HEK293 (cell line): ENCODE measurements at regions not wholly inside any gene's neighbourhood (a gene's known extent, or its start where the extent isn't known, plus 50 kb on each side); places are given as distances from the start of the nearest gene placed in this dataset.

ENCODE experiments used
- CTCF ChIA-PET: fragments of 350-600 bp; formaldehyde crosslinking; extraction: SDS; loops from one replicate; lab custom pipeline; 2021; ENCODE audit warnings: antibody characterized with exemption; lab: Yijun Ruan, JAX
- POLR2A ChIA-PET: fragments of 300-600 bp; formaldehyde crosslinking; extraction: SDS; loops from one replicate; lab custom pipeline; 2020; ENCODE audit warnings: antibody characterized with exemption, inconsistent platforms; lab: Yijun Ruan, JAX
- H3K27ac ChIP-seq: fragments of 200-500 bp; sonication (Bioruptor generic); 2 replicates; pipeline ENCODE4 v1.5.1; 2014; ENCODE audit warnings: low read depth, low read length, control low read depth, inconsistent platforms; ENCODE audit errors: extremely low read depth
- H3K36me3 ChIP-seq, 2 experiments: fragments of 200-500 bp in 1 of 2; sonication (Bioruptor generic) in 1 of 2; 1 replicate in 1 of 2; 2 replicates in 1 of 2; pipeline ENCODE4 v1.5.1; 2014 to 2017; ENCODE audit warnings: inconsistent platforms in 2 of 2, low read length in 2 of 2; ENCODE audit not compliant: control insufficient read depth in 2 of 2, insufficient read depth in 1 of 2
- H3K4me1 ChIP-seq: fragments of 200-500 bp; sonication (Bioruptor generic); 2 replicates; pipeline ENCODE4 v1.5.1; 2014; ENCODE audit warnings: mild to moderate bottlenecking, low read length, inconsistent platforms; ENCODE audit not compliant: control insufficient read depth, insufficient read depth
- H3K4me3 ChIP-seq: 2 replicates; pipeline ENCODE4 v1.5.1; 2011; ENCODE audit warnings: low read depth, mild to moderate bottlenecking, control low read depth, low read length, moderate library complexity
- H3K9me3 ChIP-seq: fragments of 200-500 bp; sonication (Bioruptor generic); 2 replicates; pipeline ENCODE4 v1.5.1; 2014; ENCODE audit warnings: low read depth, low read length, inconsistent platforms; ENCODE audit not compliant: control insufficient read depth, insufficient read depth
- BCL11B ChIP-seq: fragments of 450-650 bp; formaldehyde crosslinking; IDR thresholded peaks from 2 replicates; pipeline ENCODE4 v1.5.1; 2016; ENCODE audit warnings: low read depth, missing biosample characterization, missing genetic modification characterization
- GLI2 ChIP-seq: fragments of 450-650 bp; formaldehyde crosslinking; IDR thresholded peaks from 2 replicates; pipeline ENCODE4; 2017; ENCODE audit warnings: missing biosample characterization, missing genetic modification characterization, low read depth, borderline replicate concordance
- HOXC10 ChIP-seq: sonication (generic); formaldehyde crosslinking; IDR thresholded peaks from 2 replicates; pipeline ENCODE4 v1.8.1; 2023; ENCODE audit warnings: mild to moderate bottlenecking, missing genetic modification reagents
- ZFP3 ChIP-seq: fragments of 450-650 bp; formaldehyde crosslinking; IDR thresholded peaks from 2 replicates; pipeline ENCODE4 v1.5.1; 2016; ENCODE audit warnings: low read depth, missing biosample characterization, missing genetic modification characterization
- ZFP41 ChIP-seq: fragments of 450-650 bp; formaldehyde crosslinking; IDR thresholded peaks from 2 replicates; pipeline ENCODE4 v1.5.1; 2016; ENCODE audit warnings: missing biosample characterization, missing genetic modification characterization, borderline replicate concordance
- ZNF114 ChIP-seq: fragments of 450-650 bp; formaldehyde crosslinking; IDR thresholded peaks from 2 replicates; pipeline ENCODE4 v1.5.0; 2017; ENCODE audit warnings: missing biosample characterization, missing genetic modification characterization
- ZNF138 ChIP-seq: fragments of 450-650 bp; formaldehyde crosslinking; IDR thresholded peaks from 2 replicates; pipeline ENCODE4 v1.5.1; 2016; ENCODE audit warnings: missing biosample characterization, missing genetic modification characterization, borderline replicate concordance
- ZNF175 ChIP-seq: fragments of 450-650 bp; formaldehyde crosslinking; IDR thresholded peaks from 2 replicates; pipeline ENCODE4 v1.5.1; 2016; ENCODE audit warnings: missing biosample characterization, missing genetic modification characterization
- ZNF394 ChIP-seq: fragments of 450-650 bp; formaldehyde crosslinking; IDR thresholded peaks from 2 replicates; pipeline ENCODE4 v1.5.1; 2016; ENCODE audit warnings: missing biosample characterization, missing genetic modification characterization, mild to moderate bottlenecking, moderate library complexity, borderline replicate concordance
- ZNF514 ChIP-seq: fragments of 450-650 bp; formaldehyde crosslinking; IDR thresholded peaks from 2 replicates; pipeline ENCODE4 v1.5.1; 2016; ENCODE audit warnings: missing biosample characterization, missing genetic modification characterization
- ZNF530 ChIP-seq: fragments of 450-650 bp; formaldehyde crosslinking; IDR thresholded peaks from 2 replicates; pipeline ENCODE4 v1.5.1; 2016; ENCODE audit warnings: low read depth, missing biosample characterization, missing genetic modification characterization
- ZNF585B ChIP-seq: fragments of 450-650 bp; formaldehyde crosslinking; IDR thresholded peaks from 2 replicates; pipeline ENCODE4 v1.5.1; 2016; ENCODE audit warnings: missing biosample characterization, missing genetic modification characterization
- ZNF610 ChIP-seq: fragments of 450-650 bp; formaldehyde crosslinking; IDR thresholded peaks from 2 replicates; pipeline ENCODE4 v1.5.1; 2016; ENCODE audit warnings: missing biosample characterization, missing genetic modification characterization, borderline replicate concordance
- TF ChIP-seq, protein P1 (sequence below): fragments of 450-650 bp; formaldehyde crosslinking; IDR thresholded peaks from 2 replicates; pipeline ENCODE4 v1.5.1; 2016; ENCODE audit warnings: missing biosample characterization, missing genetic modification characterization
- TF ChIP-seq, protein P2 (sequence below): fragments of 450-650 bp; formaldehyde crosslinking; IDR thresholded peaks from 2 replicates; pipeline ENCODE4 v1.5.1; 2016; ENCODE audit warnings: missing biosample characterization, missing genetic modification characterization
- TF ChIP-seq, protein P3 (sequence below): fragments of 450-650 bp; formaldehyde crosslinking; IDR thresholded peaks from 2 replicates; pipeline ENCODE4 v1.5.1; 2017; ENCODE audit warnings: missing biosample characterization, missing genetic modification characterization
- TF ChIP-seq, protein P4 (sequence below): fragments of 450-650 bp; formaldehyde crosslinking; IDR thresholded peaks from 2 replicates; pipeline ENCODE4 v1.5.1; 2016; ENCODE audit warnings: missing biosample characterization, missing genetic modification characterization
- TF ChIP-seq, protein P5 (sequence below): fragments of 450-650 bp; formaldehyde crosslinking; IDR thresholded peaks from 2 replicates; pipeline ENCODE4; 2016; ENCODE audit warnings: missing biosample characterization, missing genetic modification characterization
- TF ChIP-seq, protein P6 (sequence below): fragments of 450-650 bp; formaldehyde crosslinking; IDR thresholded peaks from 2 replicates; pipeline ENCODE4 v1.5.1; 2016; ENCODE audit warnings: missing biosample characterization, missing genetic modification characterization

DNA sequence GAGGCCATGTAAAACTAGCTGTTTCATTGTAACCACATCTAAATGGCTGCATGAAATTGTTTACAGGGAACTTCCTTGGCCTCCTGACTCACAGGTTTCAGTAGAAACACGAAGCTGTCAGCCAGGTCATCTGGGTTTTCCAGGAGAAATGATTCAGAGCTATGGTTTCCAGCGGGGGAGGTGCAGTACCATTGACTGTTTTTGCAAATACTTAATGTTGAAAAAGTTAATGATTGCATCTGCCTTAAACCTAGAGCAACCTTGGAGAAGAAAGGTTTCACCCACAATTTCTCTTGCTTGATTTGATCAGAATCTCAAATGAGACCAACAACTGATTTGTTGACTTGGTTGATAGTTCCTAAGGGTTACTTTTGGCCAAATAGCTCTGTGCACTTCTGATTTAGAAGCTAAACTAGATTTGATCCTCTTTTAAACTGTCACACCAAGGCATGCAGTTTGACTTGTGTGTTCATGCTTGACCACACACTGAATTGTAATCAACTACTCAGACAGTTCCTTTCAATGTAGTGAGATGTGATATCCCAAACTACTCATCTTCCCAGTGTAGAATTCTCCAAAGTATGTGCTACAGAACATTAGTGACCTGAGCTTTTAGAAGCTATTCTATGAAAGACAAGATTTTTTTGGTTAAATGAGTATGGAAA lies 193.5 kb upstream of the CHST9 start:
- Histone ChIP-seq H3K27ac (no peak overlapping the region), H3K36me3 (no peaks in the 10 kb centered on the region), H3K4me1 (no peaks in the 10 kb centered on the region), H3K4me3 (no peak overlapping the region), H3K9me3 (no peaks in the 10 kb centered on the region)
- ChIA-PET POLR2A (no interaction called here), CTCF (interaction anchor here (0.7 to 1.7 kb wide), 3 partner anchors 8 to 221 kb away, joined by 3 to 5 read pairs (median 4); no protein-coding TSS in a partner anchor)
- TF ChIP-seq ZNF610 (tag by site-specific recombination) (no peak), ZNF175 (tag by site-specific recombination) (no peak), ZNF585B (no peak), ZNF138 (tag by site-specific recombination) (no peak), HOXC10 (CRISPR knock-in tag) (no peak), ZNF114 (tag by site-specific recombination) (no peak), BCL11B (tag by site-specific recombination) (no peak)
- TF ChIP-seq, protein P1, sequence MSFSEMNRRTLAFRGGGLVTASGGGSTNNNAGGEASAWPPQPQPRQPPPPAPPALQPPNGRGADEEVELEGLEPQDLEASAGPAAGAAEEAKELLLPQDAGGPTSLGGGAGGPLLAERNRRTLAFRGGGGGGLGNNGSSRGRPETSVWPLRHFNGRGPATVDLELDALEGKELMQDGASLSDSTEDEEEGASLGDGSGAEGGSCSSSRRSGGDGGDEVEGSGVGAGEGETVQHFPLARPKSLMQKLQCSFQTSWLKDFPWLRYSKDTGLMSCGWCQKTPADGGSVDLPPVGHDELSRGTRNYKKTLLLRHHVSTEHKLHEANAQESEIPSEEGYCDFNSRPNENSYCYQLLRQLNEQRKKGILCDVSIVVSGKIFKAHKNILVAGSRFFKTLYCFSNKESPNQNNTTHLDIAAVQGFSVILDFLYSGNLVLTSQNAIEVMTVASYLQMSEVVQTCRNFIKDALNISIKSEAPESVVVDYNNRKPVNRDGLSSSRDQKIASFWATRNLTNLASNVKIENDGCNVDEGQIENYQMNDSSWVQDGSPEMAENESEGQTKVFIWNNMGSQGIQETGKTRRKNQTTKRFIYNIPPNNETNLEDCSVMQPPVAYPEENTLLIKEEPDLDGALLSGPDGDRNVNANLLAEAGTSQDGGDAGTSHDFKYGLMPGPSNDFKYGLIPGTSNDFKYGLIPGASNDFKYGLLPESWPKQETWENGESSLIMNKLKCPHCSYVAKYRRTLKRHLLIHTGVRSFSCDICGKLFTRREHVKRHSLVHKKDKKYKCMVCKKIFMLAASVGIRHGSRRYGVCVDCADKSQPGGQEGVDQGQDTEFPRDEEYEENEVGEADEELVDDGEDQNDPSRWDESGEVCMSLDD (tag by site-specific recombination): no peak
- TF ChIP-seq, protein P2, sequence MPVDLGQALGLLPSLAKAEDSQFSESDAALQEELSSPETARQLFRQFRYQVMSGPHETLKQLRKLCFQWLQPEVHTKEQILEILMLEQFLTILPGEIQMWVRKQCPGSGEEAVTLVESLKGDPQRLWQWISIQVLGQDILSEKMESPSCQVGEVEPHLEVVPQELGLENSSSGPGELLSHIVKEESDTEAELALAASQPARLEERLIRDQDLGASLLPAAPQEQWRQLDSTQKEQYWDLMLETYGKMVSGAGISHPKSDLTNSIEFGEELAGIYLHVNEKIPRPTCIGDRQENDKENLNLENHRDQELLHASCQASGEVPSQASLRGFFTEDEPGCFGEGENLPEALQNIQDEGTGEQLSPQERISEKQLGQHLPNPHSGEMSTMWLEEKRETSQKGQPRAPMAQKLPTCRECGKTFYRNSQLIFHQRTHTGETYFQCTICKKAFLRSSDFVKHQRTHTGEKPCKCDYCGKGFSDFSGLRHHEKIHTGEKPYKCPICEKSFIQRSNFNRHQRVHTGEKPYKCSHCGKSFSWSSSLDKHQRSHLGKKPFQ (tag by site-specific recombination): no peak
- TF ChIP-seq, protein P3, sequence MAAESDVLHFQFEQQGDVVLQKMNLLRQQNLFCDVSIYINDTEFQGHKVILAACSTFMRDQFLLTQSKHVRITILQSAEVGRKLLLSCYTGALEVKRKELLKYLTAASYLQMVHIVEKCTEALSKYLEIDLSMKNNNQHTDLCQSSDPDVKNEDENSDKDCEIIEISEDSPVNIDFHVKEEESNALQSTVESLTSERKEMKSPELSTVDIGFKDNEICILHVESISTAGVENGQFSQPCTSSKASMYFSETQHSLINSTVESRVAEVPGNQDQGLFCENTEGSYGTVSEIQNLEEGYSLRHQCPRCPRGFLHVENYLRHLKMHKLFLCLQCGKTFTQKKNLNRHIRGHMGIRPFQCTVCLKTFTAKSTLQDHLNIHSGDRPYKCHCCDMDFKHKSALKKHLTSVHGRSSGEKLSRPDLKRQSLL: no peak

DNA sequence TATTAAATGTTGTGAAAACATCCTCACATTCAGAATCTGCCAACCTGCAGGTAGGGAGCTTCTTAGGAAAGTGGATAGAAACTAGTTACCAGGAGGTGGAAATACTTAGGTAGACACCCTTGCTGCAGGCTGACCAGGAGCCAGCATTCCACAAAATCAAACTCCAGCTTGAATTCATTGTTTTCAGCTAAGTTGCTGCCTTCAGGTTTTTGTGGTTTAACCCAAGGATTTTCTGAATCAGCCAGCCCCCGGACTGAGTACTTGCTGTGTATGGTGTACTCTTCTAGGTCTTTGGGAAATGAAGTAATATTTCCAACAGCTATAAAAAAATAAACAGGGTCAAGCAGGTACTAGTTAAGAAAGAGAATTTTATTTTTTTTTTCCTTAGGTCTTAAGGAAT lies 192.1 kb upstream of the CHST9 start:
- H3K27ac ChIP-seq: no peak overlapping the region
- ChIA-PET CTCF (interaction anchor here (1.3 kb wide), 1 partner anchor 12 kb away, joined by 5 read pairs; no protein-coding TSS in a partner anchor), POLR2A (no interaction called here)
- TF ChIP-seq BCL11B (tag by site-specific recombination) (no peak), ZFP41 (tag by site-specific recombination) (no peak), ZNF394 (tag by site-specific recombination) (no peak), GLI2 (tag by site-specific recombination) (no peak), ZNF530 (tag by site-specific recombination) (no peak), ZFP3 (tag by site-specific recombination) (no peak), ZNF514 (no peak)
- TF ChIP-seq, protein P4, sequence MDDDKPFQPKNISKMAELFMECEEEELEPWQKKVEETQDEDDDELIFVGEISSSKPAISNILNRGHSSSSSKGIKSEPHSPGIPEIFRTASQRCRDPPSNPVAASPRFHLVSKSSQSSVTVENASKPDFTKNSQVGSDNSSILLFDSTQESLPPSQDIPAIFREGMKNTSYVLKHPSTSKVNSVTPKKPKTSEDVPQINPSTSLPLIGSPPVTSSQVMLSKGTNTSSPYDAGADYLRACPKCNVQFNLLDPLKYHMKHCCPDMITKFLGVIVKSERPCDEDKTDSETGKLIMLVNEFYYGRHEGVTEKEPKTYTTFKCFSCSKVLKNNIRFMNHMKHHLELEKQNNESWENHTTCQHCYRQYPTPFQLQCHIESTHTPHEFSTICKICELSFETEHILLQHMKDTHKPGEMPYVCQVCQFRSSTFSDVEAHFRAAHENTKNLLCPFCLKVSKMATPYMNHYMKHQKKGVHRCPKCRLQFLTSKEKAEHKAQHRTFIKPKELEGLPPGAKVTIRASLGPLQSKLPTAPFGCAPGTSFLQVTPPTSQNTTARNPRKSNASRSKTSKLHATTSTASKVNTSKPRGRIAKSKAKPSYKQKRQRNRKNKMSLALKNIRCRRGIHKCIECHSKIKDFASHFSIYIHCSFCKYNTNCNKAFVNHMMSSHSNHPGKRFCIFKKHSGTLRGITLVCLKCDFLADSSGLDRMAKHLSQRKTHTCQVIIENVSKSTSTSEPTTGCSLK: no peak
- TF ChIP-seq, protein P5, sequence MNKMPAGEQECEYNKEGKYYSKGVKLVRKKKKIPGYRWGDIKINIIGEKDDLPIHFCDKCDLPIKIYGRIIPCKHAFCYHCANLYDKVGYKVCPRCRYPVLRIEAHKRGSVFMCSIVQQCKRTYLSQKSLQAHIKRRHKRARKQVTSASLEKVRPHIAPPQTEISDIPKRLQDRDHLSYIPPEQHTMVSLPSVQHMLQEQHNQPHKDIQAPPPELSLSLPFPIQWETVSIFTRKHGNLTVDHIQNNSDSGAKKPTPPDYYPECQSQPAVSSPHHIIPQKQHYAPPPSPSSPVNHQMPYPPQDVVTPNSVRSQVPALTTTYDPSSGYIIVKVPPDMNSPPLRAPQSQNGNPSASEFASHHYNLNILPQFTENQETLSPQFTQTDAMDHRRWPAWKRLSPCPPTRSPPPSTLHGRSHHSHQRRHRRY (tag by site-specific recombination): no peak
- TF ChIP-seq, protein P6, sequence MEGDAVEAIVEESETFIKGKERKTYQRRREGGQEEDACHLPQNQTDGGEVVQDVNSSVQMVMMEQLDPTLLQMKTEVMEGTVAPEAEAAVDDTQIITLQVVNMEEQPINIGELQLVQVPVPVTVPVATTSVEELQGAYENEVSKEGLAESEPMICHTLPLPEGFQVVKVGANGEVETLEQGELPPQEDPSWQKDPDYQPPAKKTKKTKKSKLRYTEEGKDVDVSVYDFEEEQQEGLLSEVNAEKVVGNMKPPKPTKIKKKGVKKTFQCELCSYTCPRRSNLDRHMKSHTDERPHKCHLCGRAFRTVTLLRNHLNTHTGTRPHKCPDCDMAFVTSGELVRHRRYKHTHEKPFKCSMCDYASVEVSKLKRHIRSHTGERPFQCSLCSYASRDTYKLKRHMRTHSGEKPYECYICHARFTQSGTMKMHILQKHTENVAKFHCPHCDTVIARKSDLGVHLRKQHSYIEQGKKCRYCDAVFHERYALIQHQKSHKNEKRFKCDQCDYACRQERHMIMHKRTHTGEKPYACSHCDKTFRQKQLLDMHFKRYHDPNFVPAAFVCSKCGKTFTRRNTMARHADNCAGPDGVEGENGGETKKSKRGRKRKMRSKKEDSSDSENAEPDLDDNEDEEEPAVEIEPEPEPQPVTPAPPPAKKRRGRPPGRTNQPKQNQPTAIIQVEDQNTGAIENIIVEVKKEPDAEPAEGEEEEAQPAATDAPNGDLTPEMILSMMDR (tag by site-specific recombination): no peak
- TF ChIP-seq, protein P2 (tag by site-specific recombination): no peak
- TF ChIP-seq, protein P3: no peak

More for the DNA sequence above, 192.1 kb upstream of the CHST9 start:
- no peaks in the 10 kb centered on the region for H3K9me3 ChIP-seq
- H3K4me1 ChIP-seq: no peaks in the 10 kb centered on the region
- no peaks in the 10 kb centered on the region for H3K36me3 ChIP-seq
- H3K4me3 ChIP-seq: no peak overlapping the region
